H9 (cell line): ENCODE measurements at regions not wholly inside any gene's neighbourhood (a gene's known extent, or its start where the extent isn't known, plus 50 kb on each side); places are given as distances from the start of the nearest gene placed in this dataset.

Experiments used
- DNase-seq: peaks from one replicate; pipeline ENCODE4 v3.0.0-alpha.2; 2017
- H2AFZ ChIP-seq: one replicate; pipeline ENCODE4 v1.6.1; 2013; ENCODE audit warnings: mild to moderate bottlenecking, low read length, control low read depth, moderate library complexity
- H2AK5ac ChIP-seq: 2 replicates; pipeline ENCODE4 v1.6.1; 2013; ENCODE audit warnings: low read length, control low read depth, mixed read lengths; ENCODE audit not compliant: insufficient read length
- H2BK120ac ChIP-seq: one replicate; pipeline ENCODE4 v1.6.1; 2013; ENCODE audit warnings: low read depth, mild to moderate bottlenecking, low read length, control low read depth, inconsistent platforms; ENCODE audit not compliant: poor library complexity, severe bottlenecking
- H2BK12ac ChIP-seq: 2 replicates; pipeline ENCODE4 v1.6.1; 2013; ENCODE audit warnings: low read length, control low read depth, mixed read lengths, low read depth; ENCODE audit not compliant: insufficient read length
- H2BK15ac ChIP-seq: 2 replicates; pipeline ENCODE4 v1.6.1; 2013; ENCODE audit warnings: low read depth, low read length, control low read depth
- H2BK20ac ChIP-seq: one replicate; pipeline ENCODE4 v1.6.1; 2013; ENCODE audit warnings: low read depth, mild to moderate bottlenecking, low read length, control low read depth, inconsistent platforms; ENCODE audit not compliant: poor library complexity, severe bottlenecking
- H2BK5ac ChIP-seq: 2 replicates; pipeline ENCODE4 v1.6.1; 2013; ENCODE audit warnings: low read length, control low read depth, mixed read lengths; ENCODE audit not compliant: insufficient read length
- H3K14ac ChIP-seq: 2 replicates; pipeline ENCODE4 v1.6.1; 2013; ENCODE audit warnings: low read length, control low read depth; ENCODE audit not compliant: insufficient read depth
- H3K18ac ChIP-seq: 2 replicates; pipeline ENCODE4 v1.6.1; 2013; ENCODE audit warnings: low read depth, mild to moderate bottlenecking, mixed read lengths, low read length, control low read depth; ENCODE audit not compliant: insufficient read length
- H3K23ac ChIP-seq: 2 replicates; pipeline ENCODE4 v1.6.1; 2013; ENCODE audit warnings: low read length, control low read depth, mixed read lengths, low read depth; ENCODE audit not compliant: insufficient read length
- H3K23me2 ChIP-seq: 2 replicates; pipeline ENCODE4 v1.6.1; 2013; ENCODE audit warnings: low read depth, mild to moderate bottlenecking, mixed read lengths, low read length, control low read depth; ENCODE audit not compliant: insufficient read length, poor library complexity, severe bottlenecking
- H3K27ac ChIP-seq: 2 replicates; pipeline ENCODE4 v1.5.1; 2013; ENCODE audit warnings: low read length, control low read depth, mixed read lengths, low read depth; ENCODE audit not compliant: insufficient read length
- H3K27me3 ChIP-seq: 2 replicates; pipeline ENCODE4 v1.6.1; 2013; ENCODE audit warnings: low read length, control low read depth, inconsistent platforms; ENCODE audit not compliant: insufficient read depth
- H3K4ac ChIP-seq: 2 replicates; pipeline ENCODE4 v1.6.1; 2013; ENCODE audit warnings: low read depth, mild to moderate bottlenecking, control low read depth, inconsistent platforms, low read length, moderate library complexity
- H3K4me1 ChIP-seq: 2 replicates; pipeline ENCODE4 v1.6.1; 2013; ENCODE audit warnings: low read length, control low read depth, inconsistent platforms; ENCODE audit not compliant: insufficient read depth
- H3K4me2 ChIP-seq: 2 replicates; pipeline ENCODE4 v1.6.1; 2013; ENCODE audit warnings: low read length, control low read depth, mixed read lengths; ENCODE audit not compliant: insufficient read length, insufficient read depth
- H3K56ac ChIP-seq: 2 replicates; pipeline ENCODE4 v1.6.1; 2013; ENCODE audit warnings: low read depth, mild to moderate bottlenecking, mixed read lengths, low read length, control low read depth; ENCODE audit not compliant: insufficient read length
- H3K79me1 ChIP-seq: 2 replicates; pipeline ENCODE4 v1.6.1; 2013; ENCODE audit warnings: low read depth, mild to moderate bottlenecking, moderate library complexity, low read length, control low read depth, inconsistent platforms; ENCODE audit not compliant: insufficient read depth, poor library complexity, severe bottlenecking
- H3K79me2 ChIP-seq: 2 replicates; pipeline ENCODE4 v1.6.1; 2013; ENCODE audit warnings: low read length, control low read depth, inconsistent platforms; ENCODE audit not compliant: insufficient read depth
- H3K9ac ChIP-seq: 2 replicates; pipeline ENCODE4 v1.6.1; 2013; ENCODE audit warnings: low read length, control low read depth, mixed read lengths; ENCODE audit not compliant: insufficient read length; ENCODE audit errors: extremely low read depth
- H3K9me3 ChIP-seq: one replicate; pipeline ENCODE4 v1.6.1; 2013; ENCODE audit warnings: low read depth, low read length, inconsistent platforms; ENCODE audit not compliant: control insufficient read depth
- H3T11ph ChIP-seq: one replicate; pipeline ENCODE4 v1.6.1; 2013; ENCODE audit warnings: mild to moderate bottlenecking, low read length, control low read depth, inconsistent platforms
- H4K20me1 ChIP-seq: one replicate; pipeline ENCODE4 v1.6.1; 2013; ENCODE audit not compliant: control insufficient read depth, insufficient read length, insufficient read depth
- H4K5ac ChIP-seq: 2 replicates; pipeline ENCODE4 v1.6.1; 2013; ENCODE audit warnings: low read depth, mild to moderate bottlenecking, mixed read lengths, low read length, control low read depth; ENCODE audit not compliant: insufficient read length
- H4K8ac ChIP-seq: replicated peaks from 2 replicates; pipeline ENCODE4 v1.6.1; 2013; ENCODE audit warnings: low read length, control low read depth, mixed read lengths, low read depth; ENCODE audit not compliant: insufficient read length
- H4K91ac ChIP-seq: 2 replicates; pipeline ENCODE4 v1.6.1; 2013; ENCODE audit warnings: low read depth, mild to moderate bottlenecking, moderate library complexity, mixed read lengths, low read length, control low read depth; ENCODE audit not compliant: insufficient read length
- H3K27ac Mint-ChIP-seq, 3 experiments: 2 replicates in 2 of 3; 3 replicates in 1 of 3; pipeline ENCODE4 v1.8.0; 2020 to 2021; ENCODE audit warnings: mixed read lengths in 3 of 3, mild to moderate bottlenecking in 1 of 3, moderate library complexity in 1 of 3
- H3K27me3 Mint-ChIP-seq: 2 replicates; pipeline ENCODE4 v1.8.0; 2021; ENCODE audit warnings: low read depth, mild to moderate bottlenecking, moderate library complexity, mixed read lengths
- H3K36me3 Mint-ChIP-seq, 3 experiments: 2 replicates in 2 of 3; 3 replicates in 1 of 3; pipeline ENCODE4 v1.8.0; 2020 to 2021; ENCODE audit warnings: low read depth in 3 of 3, mixed read lengths in 3 of 3; ENCODE audit not compliant: insufficient read depth in 1 of 3
- H3K4me1 Mint-ChIP-seq, 2 experiments: 2 replicates each; pipeline ENCODE4 v1.8.0; 2020; ENCODE audit warnings: mixed read lengths in 2 of 2
- H3K4me3 Mint-ChIP-seq, 2 experiments: 2 replicates in 1 of 2; 3 replicates in 1 of 2; pipeline ENCODE4 v1.8.0; 2020 to 2021; ENCODE audit warnings: mild to moderate bottlenecking in 2 of 2, mixed read lengths in 2 of 2, moderate library complexity in 1 of 2
- H3K9me3 Mint-ChIP-seq, 2 experiments: 2 replicates in 1 of 2; 3 replicates in 1 of 2; pipeline ENCODE4 v1.8.0; 2020; ENCODE audit warnings: mild to moderate bottlenecking in 2 of 2, mixed read lengths in 2 of 2, moderate library complexity in 1 of 2
- WGBS: extraction: QIAGEN DNeasy Blood & Tissue Kit; methylation state at CpG from one replicate; pipeline ENCODE4 v1.1.7; 2013; ENCODE audit warnings: missing lambda C conversion rate, low lambda C conversion rate, mixed read lengths; ENCODE audit not compliant: insufficient read length; ENCODE audit errors: extremely low coverage; 5-methylcytosine and 5-hydroxymethylcytosine counted together
- TF ChIP-seq, protein P1 (sequence below): fragments of 200-600 bp; sonication (generic); conservative IDR thresholded peaks from 3 replicates; pipeline ENCODE4 v1.8.0; 2021; ENCODE audit warnings: antibody characterized with exemption, mild to moderate bottlenecking

DNA sequence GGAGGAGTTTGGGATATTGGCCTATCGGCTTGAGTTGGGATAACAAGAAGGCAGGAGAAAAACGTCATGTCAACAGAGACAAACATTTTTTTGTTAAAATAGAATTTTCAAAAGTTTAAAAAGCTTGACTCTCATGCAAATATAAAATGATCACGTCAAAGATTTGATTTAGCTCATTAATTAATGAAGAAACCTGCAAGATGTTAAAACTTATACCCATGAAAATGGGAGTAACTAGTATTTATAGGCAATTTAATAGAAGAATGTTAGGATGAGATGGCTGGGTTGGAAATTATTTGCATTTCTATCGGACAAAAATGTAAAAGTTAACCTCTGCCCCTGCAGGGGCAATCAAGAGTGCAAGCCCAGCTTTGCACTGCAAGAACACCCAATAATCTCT lies 184.6 kb upstream of the BCOR start:
- H3K18ac ChIP-seq, result no peak overlapping the region
- H3K4ac ChIP-seq, result no peak overlapping the region
- H3K79me2 ChIP-seq, result no peaks in the 10 kb centered on the region
- H4K8ac ChIP-seq, result no peak overlapping the region
- WGBS, result no CpG with 5 or more reads among the region's 4 CpGs
- H4K91ac ChIP-seq, result no peak overlapping the region
- H3K27me3 Mint-ChIP-seq, result no peaks in the 10 kb centered on the region; the same call in 1 of the 2 replicates
- no peak overlapping the region for H2AFZ ChIP-seq
- H2AK5ac ChIP-seq, result no peak overlapping the region
- H3K9me3 Mint-ChIP-seq, result peaks cover 61 to 73% of the 10 kb centered on the region in 2 experiments
- TF ChIP-seq, protein P1, sequence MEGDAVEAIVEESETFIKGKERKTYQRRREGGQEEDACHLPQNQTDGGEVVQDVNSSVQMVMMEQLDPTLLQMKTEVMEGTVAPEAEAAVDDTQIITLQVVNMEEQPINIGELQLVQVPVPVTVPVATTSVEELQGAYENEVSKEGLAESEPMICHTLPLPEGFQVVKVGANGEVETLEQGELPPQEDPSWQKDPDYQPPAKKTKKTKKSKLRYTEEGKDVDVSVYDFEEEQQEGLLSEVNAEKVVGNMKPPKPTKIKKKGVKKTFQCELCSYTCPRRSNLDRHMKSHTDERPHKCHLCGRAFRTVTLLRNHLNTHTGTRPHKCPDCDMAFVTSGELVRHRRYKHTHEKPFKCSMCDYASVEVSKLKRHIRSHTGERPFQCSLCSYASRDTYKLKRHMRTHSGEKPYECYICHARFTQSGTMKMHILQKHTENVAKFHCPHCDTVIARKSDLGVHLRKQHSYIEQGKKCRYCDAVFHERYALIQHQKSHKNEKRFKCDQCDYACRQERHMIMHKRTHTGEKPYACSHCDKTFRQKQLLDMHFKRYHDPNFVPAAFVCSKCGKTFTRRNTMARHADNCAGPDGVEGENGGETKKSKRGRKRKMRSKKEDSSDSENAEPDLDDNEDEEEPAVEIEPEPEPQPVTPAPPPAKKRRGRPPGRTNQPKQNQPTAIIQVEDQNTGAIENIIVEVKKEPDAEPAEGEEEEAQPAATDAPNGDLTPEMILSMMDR, result no peak
- H3K14ac ChIP-seq, result no peak overlapping the region
- no peak overlapping the region for H4K5ac ChIP-seq
- H3K4me3 Mint-ChIP-seq, result no peak overlapping the region
- H3K9ac ChIP-seq, result no peak overlapping the region
- H2BK120ac ChIP-seq, result no peak overlapping the region
- H3K4me2 ChIP-seq, result no peak overlapping the region
- H3K23me2 ChIP-seq, result peaks cover 9% of the 10 kb centered on the region
- H3K9me3 ChIP-seq, result no peaks in the 10 kb centered on the region
- DNase-seq, result no peak
- no peak overlapping the region for H2BK15ac ChIP-seq
- no peak overlapping the region for H3K27ac ChIP-seq
- no peak overlapping the region for H3K27ac Mint-ChIP-seq
- no peak overlapping the region for H2BK5ac ChIP-seq
- H3K36me3 Mint-ChIP-seq, result peaks cover 5 to 9% (median 8%) of the 10 kb centered on the region in 3 experiments; a peak in 6 of 7 replicates
- H3K23ac ChIP-seq, result no peak overlapping the region
- H4K20me1 ChIP-seq, result no peaks in the 10 kb centered on the region
- H3K79me1 ChIP-seq, result no peaks in the 10 kb centered on the region
- no peak overlapping the region for H2BK12ac ChIP-seq
- H3K4me1 Mint-ChIP-seq, result peaks cover 20 to 28% of the 10 kb centered on the region in 2 experiments
- no peak overlapping the region for H3K56ac ChIP-seq
- no peaks in the 10 kb centered on the region for H3K27me3 ChIP-seq
- H3T11ph ChIP-seq, result no peak overlapping the region
- no peak overlapping the region for H2BK20ac ChIP-seq
- H3K4me1 ChIP-seq, result peaks cover 10% of the 10 kb centered on the region; the same call in 1 of the 2 replicates
